ENCODE measurements at regions not wholly inside any gene's neighbourhood (a gene's known extent, or its start where the extent isn't known, plus 50 kb on each side); places are given as distances from the start of the nearest gene placed in this dataset.
"Not testable (repeated sequence)": the region's sequence is repeated elsewhere in the genome, so short reads cannot be mapped to it uniquely, and the experiment has no call there.

GRCh38 chr1:96522927-96523326 lies 198.7 kb upstream of the PTBP2 start:
- Histone ChIP-seq H3K36me3 (no peaks in the 10 kb centered on the region), H3K4me1 (peaks cover 0 to 18% (median 4%) of the 10 kb centered on the region in 3 donors), H3K27ac (no peak overlapping the region), H3K4me3 (no peak overlapping the region), H3K27me3 (no peaks in the 10 kb centered on the region), H3K9me3 (no peaks in the 10 kb centered on the region)
- intact Hi-C loops (cut with DNase I) = no loop called here
- no peak for DNase-seq
- 83 to 93% methylated on average over 1 of the region's 1 CpG for WGBS, 2 donors
- TF ChIP-seq, protein P1, sequence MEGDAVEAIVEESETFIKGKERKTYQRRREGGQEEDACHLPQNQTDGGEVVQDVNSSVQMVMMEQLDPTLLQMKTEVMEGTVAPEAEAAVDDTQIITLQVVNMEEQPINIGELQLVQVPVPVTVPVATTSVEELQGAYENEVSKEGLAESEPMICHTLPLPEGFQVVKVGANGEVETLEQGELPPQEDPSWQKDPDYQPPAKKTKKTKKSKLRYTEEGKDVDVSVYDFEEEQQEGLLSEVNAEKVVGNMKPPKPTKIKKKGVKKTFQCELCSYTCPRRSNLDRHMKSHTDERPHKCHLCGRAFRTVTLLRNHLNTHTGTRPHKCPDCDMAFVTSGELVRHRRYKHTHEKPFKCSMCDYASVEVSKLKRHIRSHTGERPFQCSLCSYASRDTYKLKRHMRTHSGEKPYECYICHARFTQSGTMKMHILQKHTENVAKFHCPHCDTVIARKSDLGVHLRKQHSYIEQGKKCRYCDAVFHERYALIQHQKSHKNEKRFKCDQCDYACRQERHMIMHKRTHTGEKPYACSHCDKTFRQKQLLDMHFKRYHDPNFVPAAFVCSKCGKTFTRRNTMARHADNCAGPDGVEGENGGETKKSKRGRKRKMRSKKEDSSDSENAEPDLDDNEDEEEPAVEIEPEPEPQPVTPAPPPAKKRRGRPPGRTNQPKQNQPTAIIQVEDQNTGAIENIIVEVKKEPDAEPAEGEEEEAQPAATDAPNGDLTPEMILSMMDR (IDR thresholded peaks at IDR 0.05) = no peak
- TF ChIP-seq POLR2A (IDR thresholded peaks at IDR 0.05) = no peak

DNA sequence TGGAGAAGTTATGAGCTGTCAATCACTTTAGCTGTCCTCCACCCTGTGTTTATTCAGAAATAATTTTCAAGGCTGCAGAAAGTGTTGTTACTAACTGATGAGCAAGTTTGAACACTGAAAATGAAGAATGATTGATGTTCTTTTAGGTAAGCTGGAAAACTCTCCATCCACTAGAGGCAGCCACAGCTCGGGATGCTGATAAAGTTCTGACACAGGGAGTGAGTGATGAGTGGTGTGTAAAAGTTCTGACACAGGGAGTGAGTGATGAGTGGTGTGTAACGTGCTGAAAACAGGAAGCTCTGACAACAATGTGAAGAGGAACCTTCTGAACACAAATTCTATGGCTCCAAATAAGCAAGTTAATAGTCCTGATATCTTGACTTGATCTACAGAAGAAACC lies 197.5 kb upstream of the PTBP2 start:
- intact Hi-C loops (cut with DNase I) = no loop called here
- Histone ChIP-seq H3K4me3 (no peak overlapping the region), H3K9me3 (peaks cover 0 to 11% (median 7%) of the 10 kb centered on the region in 3 donors), H3K27me3 (no peaks in the 10 kb centered on the region), H3K27ac (no peak overlapping the region), H3K36me3 (no peaks in the 10 kb centered on the region), H3K4me1 (peaks cover 0 to 18% (median 4%) of the 10 kb centered on the region in 3 donors)
- 26 to 30% methylated on average over 2 of the region's 2 CpGs for WGBS, 2 donors
- TF ChIP-seq POLR2A (IDR thresholded peaks at IDR 0.05) = no peak
- TF ChIP-seq, protein P1 (IDR thresholded peaks at IDR 0.05) = no peak
- no peak for DNase-seq

DNA sequence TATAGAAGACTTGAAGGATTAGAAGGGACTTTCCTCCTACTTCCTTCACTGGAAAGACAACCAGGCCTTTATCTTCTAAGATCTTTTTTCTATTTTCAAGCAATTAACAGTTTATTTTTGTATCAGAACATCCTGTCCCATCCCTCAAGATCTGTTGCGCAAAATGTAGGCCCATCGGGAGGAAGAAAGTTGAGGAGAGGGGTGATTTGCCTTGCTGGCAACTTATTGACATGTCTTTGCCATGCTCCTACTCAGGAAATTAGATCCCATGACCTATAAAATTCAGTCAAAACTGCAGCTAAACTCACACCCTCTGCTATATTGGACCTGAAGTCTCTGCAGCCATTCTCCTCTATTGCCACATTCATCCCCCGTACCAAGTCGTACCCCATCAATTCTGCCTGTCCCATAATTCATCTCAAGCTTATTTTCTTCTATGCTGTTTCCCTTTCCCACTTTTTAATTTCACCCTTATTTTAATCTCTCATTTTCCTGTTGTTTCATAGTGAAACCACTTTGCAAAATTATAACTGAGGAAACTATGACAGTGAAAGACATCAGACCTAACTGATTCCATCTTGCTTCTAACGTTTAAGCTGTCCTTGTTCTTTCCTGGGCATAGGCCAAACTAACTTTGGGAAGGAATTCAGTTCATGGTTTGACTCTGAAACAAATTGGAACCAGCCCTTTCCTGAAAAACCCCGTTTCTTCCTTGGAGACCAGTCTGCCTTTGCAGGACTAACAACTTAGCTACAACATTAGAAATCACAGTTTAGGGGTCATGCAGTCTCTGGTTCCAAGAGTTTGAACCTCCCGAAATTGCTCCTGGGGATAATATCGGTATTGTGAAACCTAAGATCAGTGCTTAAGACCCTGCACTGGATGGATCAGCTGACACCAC lies 195.7 kb upstream of the PTBP2 start:
- WGBS, 2 donors = 67 to 72% methylated on average over 7 to 8 of the region's 8 CpGs
- Histone ChIP-seq H3K9me3 (peaks cover 0 to 15% (median 11%) of the 10 kb centered on the region in 3 donors), H3K4me3 (no peak overlapping the region), H3K27ac (peak overlapping the region; percentile 9 to 68 (median 25)), H3K4me1 (peaks cover 0 to 5% (median 0%) of the 10 kb centered on the region in 3 donors), H3K27me3 (no peaks in the 10 kb centered on the region), H3K36me3 (no peaks in the 10 kb centered on the region)
- intact Hi-C loops (cut with DNase I) = no loop called here
- TF ChIP-seq POLR2A (IDR thresholded peaks at IDR 0.05) = no peak
- TF ChIP-seq, protein P1 (IDR thresholded peaks at IDR 0.05) = no peak
- no peak for DNase-seq

- H3K4me1 ChIP-seq; intact Hi-C loops (cut with DNase I); DNase-seq; H3K27me3 ChIP-seq; H3K4me3 ChIP-seq; H3K36me3 ChIP-seq; H3K27ac ChIP-seq: not testable (repeated sequence)
- H3K9me3 ChIP-seq = peaks cover 0 to 15% (median 11%) of the 10 kb centered on the region in 3 donors
- 100% methylated on average over 1 of the region's 1 CpG for WGBS, 2 donors
These were observed 192.9 kb upstream of the PTBP2 start for GRCh38 chr1:96528672-96529071.

GRCh38 chr1:96533820-96534219 lies 187.8 kb upstream of the PTBP2 start:
- no peak for TF ChIP-seq POLR2A (IDR thresholded peaks at IDR 0.05)
- TF ChIP-seq, protein P1 (IDR thresholded peaks at IDR 0.05) = no peak
- 72 to 77% methylated on average over 4 of the region's 4 CpGs for WGBS, 2 donors

More at GRCh38 chr1:96533820-96534219, 187.8 kb upstream of the PTBP2 start:
- no peak for DNase-seq
- Histone ChIP-seq H3K4me1 (peaks cover 0 to 13% (median 8%) of the 10 kb centered on the region in 3 donors), H3K27me3 (no peaks in the 10 kb centered on the region), H3K9me3 (peaks cover 0 to 7% (median 7%) of the 10 kb centered on the region in 3 donors), H3K36me3 (no peaks in the 10 kb centered on the region), H3K27ac (no peak overlapping the region), H3K4me3 (no peak overlapping the region)
- intact Hi-C loops (cut with DNase I) = no loop called here
